Aorta (tissue), 5 donors: ENCODE measurements at regions not wholly inside any gene's neighbourhood (a gene's known extent, or its start where the extent isn't known, plus 50 kb on each side); places are given as distances from the start of the nearest gene placed in this dataset.

Experiments used
- ATAC-seq: fragments of 200-7000 bp; cut with Tn5 transposase; one replicate; pipeline ENCODE4 v1.9.1; 2022; ENCODE audit warnings: moderate library complexity; ENCODE audit not compliant: low FRiP score
- DNase-seq, 2 donors: peaks; one replicate each; pipeline ENCODE4 v3.0.0-alpha.2; 2020
- H3K27ac ChIP-seq, 2 donors: one replicate each; pipeline ENCODE4 v1.5.1; 2013; ENCODE audit warnings: low read length in 2 of 2, mild to moderate bottlenecking in 2 of 2, moderate library complexity in 2 of 2, control low read depth in 1 of 2, inconsistent platforms in 1 of 2, low read depth in 1 of 2
- H3K27me3 ChIP-seq, 2 donors: one replicate each; pipeline ENCODE4 v1.6.1; 2013; ENCODE audit warnings: control low read depth in 1 of 2, low read length in 1 of 2, mild to moderate bottlenecking in 1 of 2, moderate library complexity in 1 of 2; ENCODE audit not compliant: insufficient read depth in 2 of 2, control insufficient read depth in 1 of 2
- H3K36me3 ChIP-seq, 2 donors: one replicate each; pipeline ENCODE4 v1.6.1; 2013; ENCODE audit warnings: control low read depth in 1 of 2, low read length in 1 of 2, mild to moderate bottlenecking in 1 of 2; ENCODE audit not compliant: insufficient read depth in 2 of 2, control insufficient read depth in 1 of 2
- H3K4me1 ChIP-seq, 2 donors: one replicate each; pipeline ENCODE4 v1.6.1; 2013; ENCODE audit warnings: low read length in 2 of 2, control low read depth in 1 of 2, mild to moderate bottlenecking in 1 of 2, moderate library complexity in 1 of 2; ENCODE audit not compliant: insufficient read depth in 2 of 2, control insufficient read depth in 1 of 2
- H3K4me3 ChIP-seq, 2 donors: one replicate each; pipeline ENCODE4 v1.5.1; 2013; ENCODE audit warnings: low read length in 2 of 2, control low read depth in 1 of 2, mild to moderate bottlenecking in 1 of 2
- H3K9me3 ChIP-seq: one replicate; pipeline ENCODE4 v1.6.1; 2013; ENCODE audit warnings: mild to moderate bottlenecking, low read length; ENCODE audit not compliant: control insufficient read depth
- WGBS, 2 donors: extraction: QIAGEN DNeasy Blood & Tissue Kit; methylation state at CpG; one replicate each; pipeline ENCODE4 v1.1.7; 2013; 5-methylcytosine and 5-hydroxymethylcytosine counted together
- intact Hi-C, 2 donors: fragments of 100-400 bp; cut with DNase I; formaldehyde crosslinking; loops; one replicate each; pipeline versions ENCODE4 v1.14.2 to v1.15.0; 2022
- donor health status: healthy with polysubstance abuse.
- donor health status: Bipolar disorder and iron deficiency.
- donor health status: DM: no; HTN: no; CAD: no.
- donor health status: DM: no; HTN: no; CAD: no.
- donor health status: DM: yes; HTN: yes; CAD: no.

DNA sequence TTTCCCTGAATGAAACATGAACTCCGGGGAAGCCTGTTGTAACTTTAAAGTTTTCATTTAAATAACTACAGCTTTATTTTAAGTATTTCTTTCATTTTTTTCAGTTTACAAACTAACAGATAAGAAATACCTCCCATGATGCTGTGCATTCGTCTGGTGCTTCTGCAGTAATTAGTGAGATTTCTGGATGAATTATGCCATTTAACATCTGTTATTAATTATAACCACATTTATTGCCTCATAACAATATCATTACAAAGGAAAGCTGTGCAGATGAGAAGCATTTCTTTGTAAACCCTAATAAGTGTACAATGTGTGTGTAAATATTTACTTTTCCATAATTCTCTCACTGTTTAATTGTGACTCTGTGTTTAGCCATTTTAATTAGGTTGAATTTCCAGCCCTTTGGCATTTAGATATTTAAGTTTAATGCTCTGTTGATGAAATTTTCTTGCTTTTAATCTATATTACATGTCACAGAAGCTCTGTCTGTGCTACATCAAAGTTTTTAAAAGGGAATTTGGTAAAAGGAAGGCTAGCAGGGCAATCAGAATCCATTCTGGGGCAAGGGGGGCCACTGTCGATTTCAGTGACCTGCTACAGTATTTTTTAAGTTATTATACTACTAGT, 418.0 kb downstream of the SPATA31D1 start:
- no peak overlapping the region for H3K27ac ChIP-seq
- intact Hi-C loops, result no loop called here
- WGBS, 2 donors, result 87 to 91% methylated on average over 3 of the region's 3 CpGs

DNA sequence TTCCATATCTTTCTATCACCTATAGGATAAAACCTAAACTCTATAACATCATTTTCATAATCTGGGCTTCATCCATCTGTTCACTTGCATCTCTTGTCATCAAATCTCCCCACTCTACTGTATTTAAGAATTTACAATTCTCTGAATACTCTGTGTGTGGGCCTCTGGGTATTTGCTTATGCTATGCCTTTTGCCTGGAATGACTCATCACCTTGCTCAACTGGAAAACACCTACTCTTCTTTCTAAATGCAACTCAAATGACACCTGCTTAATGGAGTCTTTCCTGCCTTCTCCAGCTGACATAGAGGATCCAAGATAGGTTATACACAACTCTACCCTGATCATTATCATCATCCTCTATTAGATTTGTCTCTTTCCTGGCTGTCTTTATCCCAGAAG, 421.7 kb downstream of the SPATA31D1 start:
- no peaks in the 10 kb centered on the region for H3K9me3 ChIP-seq
- H3K27me3 ChIP-seq, result no peaks in the 10 kb centered on the region
- H3K4me3 ChIP-seq, result no peak overlapping the region
- ATAC-seq (no peak), DNase-seq (no peak)
- H3K36me3 ChIP-seq, result no peaks in the 10 kb centered on the region
- no peak overlapping the region for H3K27ac ChIP-seq
- intact Hi-C loops, result no loop called here
- no peaks in the 10 kb centered on the region for H3K4me1 ChIP-seq

More for the DNA sequence above, 418.0 kb downstream of the SPATA31D1 start:
- no peaks in the 10 kb centered on the region for H3K4me1 ChIP-seq
- no peaks in the 10 kb centered on the region for H3K36me3 ChIP-seq
- DNase-seq, result no peak
- no peaks in the 10 kb centered on the region for H3K9me3 ChIP-seq
- ATAC-seq, result no peak
- H3K4me3 ChIP-seq, result no peak overlapping the region
- H3K27me3 ChIP-seq, result no peaks in the 10 kb centered on the region

DNA sequence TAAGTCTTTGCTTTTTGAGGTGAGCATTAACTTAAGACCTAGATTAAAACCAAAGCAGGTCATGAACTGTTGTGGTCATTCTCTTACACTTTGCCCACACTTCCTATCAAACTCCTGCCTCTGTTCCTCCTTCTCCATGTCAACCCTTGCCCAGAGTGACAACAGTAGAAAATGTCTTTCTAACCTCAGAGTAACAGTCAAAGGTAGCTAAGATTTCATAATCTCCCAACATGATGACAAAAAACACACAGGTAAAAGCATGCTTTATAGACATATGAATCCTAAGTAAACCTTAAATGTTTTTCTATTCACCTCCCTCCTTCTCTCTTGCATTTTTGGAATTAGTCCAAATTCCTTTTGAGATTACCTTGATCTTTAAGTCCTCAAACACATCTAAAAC, 422.3 kb downstream of the SPATA31D1 start:
- Histone ChIP-seq H3K4me1 (no peaks in the 10 kb centered on the region), H3K36me3 (no peaks in the 10 kb centered on the region), H3K27me3 (no peaks in the 10 kb centered on the region), H3K4me3 (no peak overlapping the region), H3K9me3 (no peaks in the 10 kb centered on the region), H3K27ac (no peak overlapping the region)
- intact Hi-C loops, result no loop called here
- no peak for ATAC-seq
- no peak for DNase-seq

DNA sequence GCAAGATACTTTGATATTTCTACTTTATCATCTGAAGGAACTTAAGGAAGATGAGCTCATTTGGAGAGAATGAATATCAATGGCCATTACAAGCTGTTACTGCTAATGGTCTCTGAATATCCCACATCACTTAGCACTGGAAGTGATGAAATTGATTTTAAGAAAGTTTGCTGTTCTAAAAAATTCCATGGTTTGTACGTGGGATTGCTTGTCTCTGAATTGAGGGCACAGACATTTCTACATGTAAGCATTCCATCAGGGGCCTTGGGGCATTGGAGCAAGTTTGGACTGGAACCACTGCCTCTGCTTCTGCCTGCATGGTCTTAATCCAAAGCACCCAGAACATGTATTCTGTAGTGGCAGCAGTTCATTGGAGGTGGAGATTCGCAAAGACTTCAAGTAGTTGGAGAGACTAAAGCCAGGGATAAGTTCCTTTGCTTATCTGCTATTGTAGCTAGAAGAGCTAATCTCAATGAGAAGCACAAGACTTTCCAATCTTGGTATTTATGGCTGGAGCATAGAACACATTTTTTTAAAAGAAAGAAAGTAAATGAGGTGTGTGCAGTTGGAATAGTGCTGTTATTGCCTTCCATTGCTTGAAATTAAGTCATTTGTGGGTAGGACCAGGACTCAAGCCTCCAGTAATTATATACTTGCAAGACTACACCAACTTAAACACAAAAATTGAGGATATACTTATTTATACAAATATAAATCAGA, 424.2 kb downstream of the SPATA31D1 start:
- intact Hi-C loops, result no loop called here
- Histone ChIP-seq H3K27ac (no peak overlapping the region), H3K9me3 (no peaks in the 10 kb centered on the region), H3K4me3 (no peak overlapping the region), H3K27me3 (no peaks in the 10 kb centered on the region), H3K4me1 (no peaks in the 10 kb centered on the region), H3K36me3 (no peaks in the 10 kb centered on the region)
- 73 to 85% methylated on average over 2 of the region's 2 CpGs for WGBS, 2 donors
- no peak for ATAC-seq
- no peak for DNase-seq

DNA sequence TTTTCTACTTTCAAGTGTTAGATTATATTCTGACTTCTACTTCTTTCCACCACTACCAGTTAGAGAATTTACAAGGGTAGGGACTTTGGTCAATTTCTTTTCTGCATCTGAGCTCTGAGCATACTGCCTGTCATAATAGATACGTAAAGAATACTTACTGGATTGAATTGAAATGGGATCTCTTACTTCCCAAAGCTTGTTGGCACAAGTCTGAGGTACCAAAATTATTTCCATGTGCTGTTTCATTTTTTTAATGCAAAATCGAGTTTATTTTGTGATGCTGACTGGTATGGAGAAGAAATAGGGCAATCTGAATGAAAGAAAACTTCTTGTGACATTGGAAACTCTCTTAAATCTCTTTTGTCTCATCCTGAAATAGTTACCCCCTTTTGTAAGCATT, 428.9 kb downstream of the SPATA31D1 start:
- no peak for DNase-seq
- H3K27ac ChIP-seq, result no peak overlapping the region
- H3K36me3 ChIP-seq, result no peaks in the 10 kb centered on the region
- 79 to 84% methylated on average over 2 of the region's 2 CpGs for WGBS, 2 donors
- no peaks in the 10 kb centered on the region for H3K4me1 ChIP-seq
- intact Hi-C loops, result no loop called here
- no peaks in the 10 kb centered on the region for H3K9me3 ChIP-seq
- no peak for ATAC-seq
- no peak overlapping the region for H3K4me3 ChIP-seq
- no peaks in the 10 kb centered on the region for H3K27me3 ChIP-seq

DNA sequence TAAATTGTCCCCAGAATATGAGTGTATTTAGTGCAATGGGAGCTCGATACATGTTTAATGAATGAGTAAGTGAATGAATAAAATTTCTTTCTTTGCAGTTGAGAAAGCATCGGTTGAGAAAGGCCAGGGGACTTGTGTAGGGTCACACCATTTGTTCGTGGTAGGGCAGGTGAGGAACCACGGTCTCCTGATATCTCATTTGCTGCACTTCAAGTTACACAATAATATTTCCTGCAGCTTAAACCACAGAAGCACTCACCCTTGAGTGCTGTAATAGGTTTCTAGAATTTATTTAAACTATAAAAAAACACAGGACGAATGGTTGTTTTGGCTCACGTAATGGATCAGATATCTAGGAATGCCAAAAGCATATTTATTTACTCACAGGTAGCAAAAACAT, 429.8 kb downstream of the SPATA31D1 start:
- H3K27me3 ChIP-seq, result no peaks in the 10 kb centered on the region
- no peaks in the 10 kb centered on the region for H3K9me3 ChIP-seq
- H3K36me3 ChIP-seq, result no peaks in the 10 kb centered on the region
- no peak overlapping the region for H3K27ac ChIP-seq
- WGBS, 2 donors, result 50 to 60% methylated on average over 6 of the region's 6 CpGs
- intact Hi-C loops, result no loop called here
- no peaks in the 10 kb centered on the region for H3K4me1 ChIP-seq
- H3K4me3 ChIP-seq, result no peak overlapping the region
- ATAC-seq (no peak), DNase-seq (no peak)

DNA sequence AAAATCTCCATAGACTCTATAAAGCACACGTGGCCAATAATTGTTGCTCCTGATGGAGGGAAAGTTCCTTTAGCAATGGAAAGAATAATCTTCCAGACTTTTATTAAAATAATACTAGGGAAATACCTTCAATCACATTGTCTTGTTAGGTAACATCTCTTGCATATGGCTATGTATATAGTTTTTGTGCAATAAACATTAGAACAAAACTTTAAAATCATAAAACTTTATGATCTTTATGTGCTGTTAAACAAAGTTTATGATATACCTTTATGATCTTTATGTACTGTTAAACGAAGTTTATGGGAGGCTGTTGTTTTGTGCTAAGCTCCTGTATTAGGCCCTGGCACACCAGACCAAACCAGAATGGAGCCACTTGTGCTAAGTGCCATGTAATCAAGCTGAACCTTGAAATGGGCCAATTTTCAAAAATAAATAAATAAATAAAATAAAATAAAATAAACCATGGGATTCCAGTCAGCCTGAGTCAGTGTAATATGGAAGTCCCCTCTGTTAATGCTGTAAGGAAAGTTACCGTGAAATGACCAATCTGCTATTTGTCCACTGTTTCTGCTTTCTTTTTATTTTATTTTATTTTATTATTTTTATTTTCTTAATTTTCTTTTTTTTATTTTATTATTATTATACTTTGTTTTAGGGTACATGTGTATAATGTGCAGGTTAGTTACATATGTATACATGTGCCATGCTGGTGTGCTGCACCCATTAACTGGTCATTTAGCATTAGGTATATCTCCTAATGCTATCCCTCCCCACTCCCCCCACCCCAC, 431.3 kb downstream of the SPATA31D1 start:
- WGBS, 2 donors, result 76 to 85% methylated on average over 3 of the region's 3 CpGs
- intact Hi-C loops, result no loop called here
- Histone ChIP-seq H3K9me3 (no peaks in the 10 kb centered on the region), H3K27me3 (no peaks in the 10 kb centered on the region), H3K4me3 (no peak overlapping the region), H3K4me1 (no peaks in the 10 kb centered on the region), H3K27ac (no peak overlapping the region), H3K36me3 (no peaks in the 10 kb centered on the region)
- DNase-seq (no peak), ATAC-seq (no peak)

DNA sequence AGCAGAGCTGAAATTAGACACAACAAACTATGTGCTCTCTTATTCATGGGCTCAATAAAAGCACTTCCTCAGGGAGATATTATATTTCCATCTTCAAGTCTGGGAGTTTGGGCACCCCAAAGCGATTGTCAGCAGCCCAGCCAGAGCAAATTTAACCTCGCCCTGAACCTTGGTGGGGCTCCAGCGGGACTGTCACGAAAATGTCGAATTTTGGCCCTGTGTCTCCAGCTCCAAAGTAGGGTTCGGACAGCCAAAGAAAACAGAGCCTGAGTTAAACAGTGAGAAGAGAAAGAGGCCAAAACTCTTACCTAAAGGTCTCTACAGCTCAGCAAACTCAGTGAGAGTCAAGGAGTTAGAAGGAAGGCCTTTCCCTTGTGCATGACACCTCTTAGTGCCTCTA, 432.9 kb downstream of the SPATA31D1 start:
- intact Hi-C loops, result no loop called here
- peak; percentile 56 for ATAC-seq
- peak in 1 of 2 donors; percentile 66 for DNase-seq
- 1 to 4% methylated on average over 6 of the region's 6 CpGs for WGBS, 2 donors
- H3K9me3 ChIP-seq, result no peaks in the 10 kb centered on the region
- H3K36me3 ChIP-seq, result no peaks in the 10 kb centered on the region
- no peak overlapping the region for H3K27ac ChIP-seq
- H3K27me3 ChIP-seq, result no peaks in the 10 kb centered on the region
- no peak overlapping the region for H3K4me3 ChIP-seq
- H3K4me1 ChIP-seq, result no peaks in the 10 kb centered on the region

DNA sequence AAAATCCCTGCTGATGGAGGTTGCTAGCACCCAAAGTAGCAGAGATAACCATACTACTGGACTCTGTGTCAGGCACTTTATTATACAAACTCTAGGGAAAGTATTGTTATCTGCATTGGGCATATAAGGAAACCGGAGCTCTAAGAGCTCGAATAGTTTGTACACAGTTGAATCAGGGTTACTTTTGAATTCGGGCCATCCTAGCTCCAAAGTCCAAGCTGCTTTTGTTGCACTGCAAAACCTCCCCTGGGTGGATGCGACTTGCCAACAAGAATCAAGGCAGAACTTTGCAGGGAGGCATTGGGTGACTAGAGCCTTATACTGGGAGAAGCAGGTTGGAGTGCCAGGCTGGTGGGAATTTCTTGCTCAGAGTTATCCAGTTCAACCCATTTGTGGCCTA, 435.1 kb downstream of the SPATA31D1 start:
- ATAC-seq, result no peak
- Histone ChIP-seq H3K27ac (no peak overlapping the region), H3K4me1 (no peaks in the 10 kb centered on the region), H3K27me3 (no peaks in the 10 kb centered on the region), H3K4me3 (no peak overlapping the region), H3K36me3 (no peaks in the 10 kb centered on the region), H3K9me3 (no peaks in the 10 kb centered on the region)
- DNase-seq, result no peak
- WGBS, 2 donors, result 12 to 16% methylated on average over 4 of the region's 4 CpGs
- intact Hi-C loops, result loop anchor here in 1 of 2 donors (1.0 kb wide), 1 partner anchor 35 kb away; no protein-coding TSS in a partner anchor
